GM19043 (cell line): ENCODE measurements at regions not wholly inside any gene's neighbourhood (a gene's known extent, or its start where the extent isn't known, plus 50 kb on each side); places are given as distances from the start of the nearest gene placed in this dataset.

Experiments used
- ATAC-seq: cut with Tn5 transposase; IDR thresholded peaks from one replicate; pipeline ENCODE4 v1.9.1; 2021; ENCODE audit warnings: low read depth; ENCODE audit not compliant: unreplicated experiment

GRCh38 chr5:18807256-18808149, 1173.2 kb downstream of the TAF11L14 start:
- ATAC-seq: no peak

- no peak for ATAC-seq
Observed at GRCh38 chr5:18811661-18812060, 1176.3 kb downstream of the CDH18 start.

DNA sequence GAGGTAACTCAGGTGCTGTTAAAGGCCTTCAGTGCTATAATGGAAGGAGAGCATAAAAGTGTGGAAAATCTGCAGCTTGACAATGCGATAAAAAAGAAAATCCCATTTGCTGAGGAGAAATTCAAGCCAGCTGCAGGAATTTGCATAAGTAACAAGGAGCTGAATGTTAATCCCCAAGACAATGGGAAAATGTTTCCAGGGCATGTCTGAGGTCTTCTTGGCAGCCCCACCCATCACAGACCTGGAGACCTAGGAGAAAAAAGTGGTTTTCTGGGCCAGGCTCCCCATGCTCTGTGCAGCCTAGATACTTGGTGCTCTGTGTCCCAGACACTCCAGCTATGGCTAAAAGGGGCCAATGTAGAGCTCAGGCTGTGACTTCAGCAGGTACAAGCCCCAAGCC, 1159.6 kb downstream of the CDH18 start:
- ATAC-seq: no peak

GRCh38 chr5:18829539-18829938, 1158.5 kb downstream of the CDH18 start:
- ATAC-seq: no peak

DNA sequence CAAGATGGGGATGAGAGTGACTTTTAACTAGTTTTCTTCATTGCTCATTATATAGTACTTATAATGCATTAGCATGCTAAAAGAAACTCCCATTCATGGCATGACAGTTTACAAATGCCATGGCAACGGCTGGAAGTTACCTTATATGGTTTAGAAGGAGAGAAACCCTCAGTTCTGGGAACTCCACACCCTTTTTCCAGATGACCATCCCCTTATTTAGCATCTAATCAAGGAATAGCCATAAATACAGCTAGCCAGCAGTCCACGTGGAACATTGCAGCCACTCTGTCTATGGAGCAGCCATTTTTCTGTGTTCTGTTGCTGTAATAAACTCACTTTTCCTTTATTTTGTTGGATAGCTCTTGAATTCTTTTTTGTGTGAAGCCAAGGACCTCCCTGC, 1137.8 kb downstream of the CDH18 start:
- ATAC-seq: no peak

GRCh38 chr5:18872978-18873377, 1115.0 kb downstream of the CDH18 start:
- ATAC-seq: no peak

DNA sequence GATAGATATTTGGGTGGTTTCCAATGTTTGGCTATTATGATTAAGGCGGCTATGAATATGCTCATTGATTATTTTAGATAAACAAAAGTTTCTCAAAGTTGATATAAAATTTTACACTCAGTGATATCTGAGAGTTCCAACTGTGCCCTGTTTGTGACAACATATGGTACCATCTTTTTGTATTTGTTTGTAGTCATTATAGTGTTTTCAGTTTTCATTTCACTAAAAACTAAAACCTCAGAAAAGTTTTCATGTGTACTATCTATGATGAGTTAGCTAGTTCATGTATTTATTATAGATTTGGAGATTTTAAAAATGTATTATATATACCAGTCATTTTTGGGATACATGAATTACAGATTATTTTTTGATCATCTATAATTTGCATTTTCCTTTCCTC, 1111.4 kb downstream of the CDH18 start:
- no peak for ATAC-seq

- no peak for ATAC-seq
Observed at GRCh38 chr5:18881615-18882014, 1106.4 kb downstream of the CDH18 start.

DNA sequence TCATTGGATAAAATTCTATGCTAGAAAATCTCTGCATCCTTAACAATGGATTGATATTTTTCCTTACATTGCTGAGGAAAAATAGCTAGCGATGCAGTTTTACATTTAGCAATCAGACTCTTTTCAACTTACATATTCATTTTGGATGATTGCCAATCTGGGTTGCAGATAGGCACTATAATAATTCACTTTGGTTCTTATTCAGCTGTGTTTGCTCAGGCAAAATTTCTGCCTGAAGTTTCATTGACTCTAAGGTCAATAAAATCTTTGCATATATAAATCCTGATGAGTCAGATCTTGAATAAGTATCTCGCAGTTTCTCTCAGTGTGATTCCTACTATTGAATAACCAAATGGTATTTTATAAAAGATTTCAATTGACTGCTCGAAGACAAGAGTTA, 1105.8 kb downstream of the CDH18 start:
- no peak for ATAC-seq

DNA sequence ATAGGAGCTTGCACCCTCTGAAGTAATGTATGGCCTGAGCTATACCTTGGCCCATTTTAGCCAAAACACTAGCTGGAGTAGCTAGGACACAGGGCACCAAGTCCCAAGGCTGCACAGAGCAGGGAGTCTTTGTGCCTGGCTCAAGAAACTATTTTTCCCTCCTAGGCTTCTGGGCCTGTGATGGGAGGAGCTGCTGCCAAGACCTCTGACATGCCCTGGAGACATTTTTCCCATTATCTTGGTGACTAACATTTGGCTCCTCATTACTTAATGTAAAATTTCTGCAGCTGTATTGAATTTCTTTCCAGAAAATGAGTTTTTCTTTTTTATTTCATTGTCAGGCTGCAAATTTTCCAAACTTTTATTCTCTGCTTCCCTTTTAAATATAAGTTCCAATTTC, 1099.2 kb downstream of the CDH18 start:
- ATAC-seq: no peak

DNA sequence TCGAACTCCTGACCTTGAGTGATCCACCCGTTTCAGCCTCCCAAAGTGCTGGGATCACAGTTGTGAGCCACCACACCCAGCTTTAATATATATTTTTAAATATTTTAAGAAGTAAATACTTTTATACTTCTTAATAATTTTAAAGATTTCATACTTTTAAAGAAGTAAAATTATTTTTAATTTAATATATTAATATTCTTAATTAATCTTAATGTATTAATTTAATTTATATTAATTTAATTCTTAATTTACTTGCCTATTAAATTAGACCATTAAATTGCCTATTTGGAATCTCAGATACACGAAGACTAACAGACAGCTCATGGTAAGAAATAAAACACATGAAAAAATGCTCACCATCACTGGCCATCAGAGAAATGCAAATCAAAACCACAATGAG, 1087.4 kb downstream of the CDH18 start:
- no peak for ATAC-seq

- ATAC-seq: no peak
Observed at GRCh38 chr5:18920966-18921365, 1067.0 kb downstream of the CDH18 start.

DNA sequence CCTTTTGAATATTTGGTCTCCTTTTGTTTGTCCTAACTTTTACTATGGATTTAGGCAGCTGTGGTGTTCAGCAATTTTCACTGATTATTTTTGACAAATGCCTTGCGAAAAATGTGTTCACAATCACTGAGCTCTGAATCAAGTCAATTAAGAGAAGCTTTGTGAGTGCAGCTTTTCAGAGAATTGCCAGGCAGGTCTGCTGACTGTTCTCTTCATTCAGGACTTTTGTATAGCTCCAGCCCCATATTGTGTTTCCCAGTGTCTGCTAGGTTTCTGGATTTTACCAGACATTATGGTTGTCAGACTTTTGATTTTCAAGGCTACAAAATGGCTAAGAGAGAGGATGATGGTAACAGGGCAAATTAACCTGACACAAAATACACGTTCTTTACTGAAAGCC, 1055.9 kb downstream of the CDH18 start:
- ATAC-seq: no peak

DNA sequence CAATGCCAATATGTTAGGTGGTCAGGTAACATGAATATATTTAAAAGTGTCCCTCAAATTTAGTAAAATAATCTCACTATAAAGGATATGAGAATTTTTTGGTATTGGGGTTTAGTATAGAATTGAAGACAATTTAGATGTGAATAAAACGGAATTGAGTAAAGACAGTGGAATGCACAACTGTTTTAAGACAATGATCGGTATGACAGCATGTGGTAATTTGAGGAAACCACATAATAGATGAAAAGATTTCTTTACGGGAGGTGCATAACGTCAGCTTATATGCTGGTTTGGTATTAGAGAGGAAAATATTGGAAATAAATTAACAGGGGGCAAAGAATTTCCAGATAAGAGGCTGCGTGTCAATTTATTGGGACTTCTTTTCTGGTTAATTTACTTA, 1043.2 kb downstream of the CDH18 start:
- no peak for ATAC-seq

DNA sequence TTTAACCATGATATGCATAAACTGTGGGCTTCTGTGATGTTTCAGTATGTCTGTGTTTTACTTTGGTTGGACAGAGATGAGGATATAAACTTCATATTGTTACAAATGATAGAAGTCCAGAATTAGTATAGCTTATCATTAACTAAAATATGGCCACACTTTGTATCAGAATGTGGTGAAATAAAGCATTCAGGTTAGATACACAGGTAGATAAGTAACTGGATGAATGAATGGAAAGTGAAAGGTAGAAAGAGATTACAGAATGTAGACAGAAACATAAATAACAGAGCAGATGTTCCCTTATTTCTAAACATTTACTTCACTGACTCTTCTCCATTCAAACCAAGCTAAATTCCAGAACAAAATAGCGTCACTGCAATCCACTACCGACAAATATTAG, 1033.8 kb downstream of the CDH18 start:
- ATAC-seq: no peak

GRCh38 chr5:18959535-18959934, 1028.5 kb downstream of the CDH18 start:
- ATAC-seq: no peak

- ATAC-seq: no peak
Observed at GRCh38 chr5:18961234-18961633, 1026.8 kb downstream of the CDH18 start.

GRCh38 chr5:18965893-18966292, 1022.1 kb downstream of the CDH18 start:
- no peak for ATAC-seq

DNA sequence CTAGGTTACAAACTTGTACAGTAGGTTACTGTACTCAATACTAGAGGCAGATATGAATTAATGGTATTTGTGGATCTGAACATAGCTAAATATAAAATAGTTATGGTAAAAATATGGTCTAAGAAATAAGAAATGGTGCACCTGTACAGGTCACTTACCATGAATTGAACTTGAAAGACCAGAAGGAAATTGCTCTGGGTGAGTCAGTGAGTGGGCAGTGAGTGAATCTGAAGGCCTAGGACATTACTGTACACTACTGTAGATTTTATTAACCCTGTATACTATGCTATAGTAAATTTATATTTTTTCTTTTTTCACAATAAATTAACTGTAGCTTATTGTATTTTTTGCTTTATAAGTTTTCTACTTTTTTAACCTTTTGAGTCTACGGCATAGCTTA, 1020.4 kb downstream of the CDH18 start:
- no peak for ATAC-seq

DNA sequence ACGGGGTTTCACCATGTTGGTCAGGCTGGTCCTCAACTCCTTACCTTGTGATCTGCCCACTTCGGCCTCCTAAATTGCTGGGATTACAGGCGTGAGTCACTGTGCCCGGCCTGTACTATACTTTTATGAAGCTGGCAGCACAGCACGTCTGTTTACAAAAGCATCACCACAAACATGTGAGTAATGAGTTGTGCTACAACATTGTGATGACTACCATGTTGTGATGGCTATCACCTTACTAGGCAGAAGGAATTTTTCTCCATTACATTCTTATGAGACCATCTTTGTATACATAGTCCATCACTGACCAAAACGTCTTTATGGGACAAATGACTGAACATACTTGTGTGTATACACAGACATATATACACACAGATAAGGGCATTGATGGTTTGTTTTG, 1019.0 kb downstream of the CDH18 start:
- no peak for ATAC-seq

DNA sequence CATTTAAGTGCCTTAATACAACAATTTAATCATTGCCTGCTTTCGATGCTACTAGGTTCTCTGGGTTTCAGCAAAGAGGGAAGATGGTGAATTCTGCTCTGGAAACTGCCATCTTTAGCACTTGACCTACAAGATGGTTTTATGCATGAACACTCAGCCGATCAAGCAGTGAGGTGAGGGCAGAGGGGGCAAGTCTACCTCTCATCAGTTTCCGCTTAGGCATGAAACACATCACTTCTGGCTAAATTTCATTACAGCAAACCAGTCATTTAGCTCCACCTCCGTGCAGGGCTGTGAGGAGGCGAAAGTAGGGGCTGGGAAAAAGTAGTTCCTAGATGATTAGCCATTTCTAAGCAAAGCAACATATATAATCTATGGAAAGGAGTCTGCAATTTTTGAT, 1018.0 kb downstream of the CDH18 start:
- ATAC-seq: no peak

GRCh38 chr5:18972177-18972576, 1015.8 kb downstream of the CDH18 start:
- no peak for ATAC-seq

GRCh38 chr5:18975624-18976023, 1012.4 kb downstream of the CDH18 start:
- ATAC-seq: no peak
